B cell (primary cell): ENCODE measurements at regions not wholly inside any gene's neighbourhood (a gene's known extent, or its start where the extent isn't known, plus 50 kb on each side); places are given as distances from the start of the nearest gene placed in this dataset.
"Not testable (repeated sequence)": the region's sequence is repeated elsewhere in the genome, so short reads cannot be mapped to it uniquely, and the experiment has no call there.

Experiments
- ATAC-seq: fragments of 200-7000 bp; cut with Tn5 transposase; one replicate; pipeline ENCODE4 v1.10.0; 2021; ENCODE audit warnings: low read depth, mild to moderate bottlenecking, moderate number of reproducible peaks, moderate library complexity
- CTCF ChIA-PET: fragments of 350-600 bp; sonication (Branson Sonifier 250); formaldehyde crosslinking; loops from one replicate; lab custom pipeline; 2021; ENCODE audit warnings: antibody characterized with exemption, inconsistent platforms; lab: Charles Lee
- POLR2A ChIA-PET: fragments of 350-600 bp; sonication (Branson Sonifier 250); formaldehyde crosslinking; loops from one replicate; lab custom pipeline; 2021; ENCODE audit warnings: antibody characterized with exemption; lab: Charles Lee
- DNase-seq: peaks from one replicate; pipeline ENCODE4 v3.0.0; 2013
- H2AFZ ChIP-seq: 2 replicates; pipeline ENCODE4 v1.6.1; 2012; ENCODE audit warnings: mild to moderate bottlenecking, low read depth, low read length; ENCODE audit not compliant: insufficient read depth, poor library complexity, severe bottlenecking
- H3K27ac ChIP-seq, 2 donors: 1 replicate in 1 of 2; 2 replicates in 1 of 2; pipeline ENCODE4 v1.5.1; 2012 to 2013; ENCODE audit warnings: low read length in 2 of 2, mild to moderate bottlenecking in 2 of 2, moderate library complexity in 1 of 2
- H3K27me3 ChIP-seq, 4 experiments: fragments of 200-600 bp in 1 of 4; sonication (generic) in 1 of 4; replicated peaks in 1 of 4; 1 replicate in 2 of 4; 2 replicates in 2 of 4; pipeline versions ENCODE4 v1.6.1 to v1.7.0; 2013 to 2016; ENCODE audit warnings: low read length in 3 of 4, mild to moderate bottlenecking in 2 of 4, mixed read lengths in 1 of 4, moderate library complexity in 1 of 4; ENCODE audit not compliant: insufficient read depth in 4 of 4, control insufficient read depth in 3 of 4; ENCODE audit errors: control extremely low read depth in 1 of 4
- H3K36me3 ChIP-seq, 2 experiments: replicated peaks in 1 of 2; 1 replicate in 1 of 2; 2 replicates in 1 of 2; pipeline versions ENCODE4 v1.6.1 to v1.7.1; 2013; ENCODE audit warnings: low read length in 1 of 2; ENCODE audit not compliant: insufficient read depth in 2 of 2, control insufficient read depth in 1 of 2; ENCODE audit errors: control extremely low read depth in 1 of 2, extremely low read depth in 1 of 2
- H3K4me1 ChIP-seq, 2 donors: fragments of 200-600 bp in 1 of 2; sonication (generic) in 1 of 2; 1 replicate in 1 of 2; 2 replicates in 1 of 2; pipeline versions ENCODE4 v1.5.1 to v1.6.1; 2013 to 2017; ENCODE audit warnings: low read length in 2 of 2; ENCODE audit not compliant: control insufficient read depth in 2 of 2, insufficient read depth in 2 of 2
- H3K4me2 ChIP-seq: replicated peaks from 2 replicates; pipeline ENCODE3; 2012; ENCODE audit warnings: mild to moderate bottlenecking, low read depth, low read length; ENCODE audit not compliant: poor library complexity, severe bottlenecking
- H3K4me3 ChIP-seq, 5 experiments: fragments of 200-600 bp in 1 of 5; sonication (generic) in 1 of 5; 1 replicate in 3 of 5; 2 replicates in 2 of 5; pipeline versions ENCODE4 v1.5.1 to v1.7.0; 2011 to 2016; ENCODE audit warnings: low read length in 4 of 5, mild to moderate bottlenecking in 4 of 5, low read depth in 2 of 5, control low read depth in 1 of 5, moderate library complexity in 1 of 5; ENCODE audit not compliant: insufficient read depth in 1 of 5; ENCODE audit errors: control extremely low read depth in 1 of 5, extremely low read depth in 1 of 5
- H3K79me2 ChIP-seq: fragments of 200-600 bp; sonication (generic); one replicate; pipeline ENCODE4 v1.6.0; 2016; ENCODE audit warnings: low read length; ENCODE audit not compliant: control insufficient read depth, insufficient read depth
- H3K9ac ChIP-seq: fragments of 200-600 bp; sonication (generic); 2 replicates; pipeline ENCODE4 v1.6.1; 2017; ENCODE audit warnings: mild to moderate bottlenecking, low read length, moderate library complexity
- H3K9me3 ChIP-seq, 3 donors: one replicate each; pipeline versions ENCODE4 v1.6.1 to v1.7.1; 2013; ENCODE audit warnings: low read length in 2 of 3; ENCODE audit not compliant: control insufficient read depth in 2 of 3, insufficient read depth in 1 of 3; ENCODE audit errors: control extremely low read depth in 1 of 3
- H4K20me1 ChIP-seq: 2 replicates; pipeline ENCODE4 v1.6.0; 2012; ENCODE audit warnings: mild to moderate bottlenecking, low read length; ENCODE audit not compliant: insufficient read depth, control insufficient read depth, poor library complexity, severe bottlenecking
- H3K27ac Mint-ChIP-seq: one replicate; pipeline ENCODE4 v1.8.0; 2021; ENCODE audit warnings: mixed read lengths
- H3K27me3 Mint-ChIP-seq: one replicate; pipeline ENCODE4 v1.8.0; 2021; ENCODE audit warnings: mixed read lengths
- H3K4me1 Mint-ChIP-seq: one replicate; pipeline ENCODE4 v1.8.0; 2021; ENCODE audit warnings: mixed read lengths
- H3K4me3 Mint-ChIP-seq: one replicate; pipeline ENCODE4 v1.8.0; 2021; ENCODE audit warnings: mixed read lengths
- H3K9me3 Mint-ChIP-seq: one replicate; pipeline ENCODE4 v1.8.0; 2022; ENCODE audit warnings: mixed read lengths; ENCODE audit not compliant: insufficient read depth
- EZH2 ChIP-seq: IDR thresholded peaks from 2 replicates; pipeline ENCODE4 v1.6.1; 2012; ENCODE audit warnings: borderline replicate concordance, low read depth, mild to moderate bottlenecking, moderate library complexity, low read length; ENCODE audit not compliant: insufficient read depth, poor library complexity, severe bottlenecking
- WGBS: methylation state at CpG from one replicate; pipeline ENCODE4 v1.1.5; 2013; ENCODE audit warnings: missing lambda C conversion rate; ENCODE audit not compliant: insufficient coverage; 5-methylcytosine and 5-hydroxymethylcytosine counted together
- intact Hi-C: fragments of 100-400 bp; cut with micrococcal nuclease; formaldehyde crosslinking; loops from one replicate; pipeline ENCODE4 v1.10.0; 2022
- TF ChIP-seq, protein P1 (sequence below): fragments of 200-600 bp; IDR thresholded peaks from one replicate; pipeline ENCODE4 v1.8.0; 2022; ENCODE audit warnings: antibody characterized with exemption, mild to moderate bottlenecking

DNA sequence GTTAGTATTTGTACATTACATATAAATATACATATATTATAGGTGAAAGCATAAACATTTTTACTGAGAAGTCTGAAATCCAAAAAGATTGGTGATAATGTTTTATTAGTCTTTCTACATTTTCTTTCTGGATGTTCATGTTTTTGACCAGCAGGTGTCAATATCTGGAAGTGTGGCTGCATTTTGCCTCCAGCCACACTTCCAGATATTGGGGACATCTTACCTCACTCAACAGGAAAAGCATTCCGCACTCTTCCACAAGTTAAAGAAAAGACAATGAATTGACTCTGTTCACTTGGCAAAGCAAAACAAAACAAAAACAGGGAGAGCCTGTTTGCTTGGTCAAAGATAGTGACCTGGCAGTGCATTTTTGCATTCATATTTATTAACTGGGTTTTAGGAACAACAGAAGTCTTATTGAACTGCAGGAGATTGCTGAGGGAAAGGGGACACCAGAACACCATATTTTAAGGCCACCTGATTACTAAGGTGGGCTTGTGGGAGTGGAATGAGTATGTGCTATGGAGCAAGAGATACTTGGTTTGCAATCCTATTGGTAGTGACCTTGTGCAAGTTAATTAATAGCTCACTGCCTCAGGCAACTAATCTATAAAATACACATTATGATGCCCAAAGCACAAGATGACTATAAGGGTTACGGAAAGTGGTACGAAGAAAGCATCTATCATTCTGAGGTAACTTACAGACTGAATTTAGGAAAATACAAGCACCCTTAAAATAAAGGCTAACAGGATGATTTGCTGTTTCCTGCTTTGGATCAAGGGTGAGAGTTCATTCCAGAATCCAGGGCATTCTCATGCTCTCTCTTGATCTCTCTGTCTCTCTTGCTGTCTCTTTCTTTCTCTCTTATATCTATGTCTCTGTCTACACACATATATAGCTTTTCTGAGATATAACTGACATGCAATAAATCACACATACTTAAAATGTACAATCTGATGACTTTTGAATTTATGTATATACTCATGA is 389.9 kb upstream of the EMCN start:
- ChIA-PET POLR2A (no interaction called here), CTCF (no interaction called here)
- Mint-ChIP-seq H3K4me3 (no peak overlapping the region), H3K27me3 (no peaks in the 10 kb centered on the region), H3K4me1 (no peaks in the 10 kb centered on the region), H3K27ac (no peak overlapping the region), H3K9me3 (no peaks in the 10 kb centered on the region)
- Histone ChIP-seq H3K4me1 (no peaks in the 10 kb centered on the region), H2AFZ (no peak overlapping the region), H3K9ac (no peak overlapping the region), H3K79me2 (no peaks in the 10 kb centered on the region), H3K27ac (no peak overlapping the region), H3K27me3 (no peaks in the 10 kb centered on the region), H3K4me3 (no peak overlapping the region), H3K9me3 (no peaks in the 10 kb centered on the region), H4K20me1 (no peaks in the 10 kb centered on the region), H3K36me3 (no peaks in the 10 kb centered on the region), H3K4me2 (no peak overlapping the region)
- ATAC-seq (no peak), DNase-seq (no peak)
- WGBS = 100% methylated on average over 1 of the region's 3 CpGs
- TF ChIP-seq EZH2 = no peak
- TF ChIP-seq, protein P1, sequence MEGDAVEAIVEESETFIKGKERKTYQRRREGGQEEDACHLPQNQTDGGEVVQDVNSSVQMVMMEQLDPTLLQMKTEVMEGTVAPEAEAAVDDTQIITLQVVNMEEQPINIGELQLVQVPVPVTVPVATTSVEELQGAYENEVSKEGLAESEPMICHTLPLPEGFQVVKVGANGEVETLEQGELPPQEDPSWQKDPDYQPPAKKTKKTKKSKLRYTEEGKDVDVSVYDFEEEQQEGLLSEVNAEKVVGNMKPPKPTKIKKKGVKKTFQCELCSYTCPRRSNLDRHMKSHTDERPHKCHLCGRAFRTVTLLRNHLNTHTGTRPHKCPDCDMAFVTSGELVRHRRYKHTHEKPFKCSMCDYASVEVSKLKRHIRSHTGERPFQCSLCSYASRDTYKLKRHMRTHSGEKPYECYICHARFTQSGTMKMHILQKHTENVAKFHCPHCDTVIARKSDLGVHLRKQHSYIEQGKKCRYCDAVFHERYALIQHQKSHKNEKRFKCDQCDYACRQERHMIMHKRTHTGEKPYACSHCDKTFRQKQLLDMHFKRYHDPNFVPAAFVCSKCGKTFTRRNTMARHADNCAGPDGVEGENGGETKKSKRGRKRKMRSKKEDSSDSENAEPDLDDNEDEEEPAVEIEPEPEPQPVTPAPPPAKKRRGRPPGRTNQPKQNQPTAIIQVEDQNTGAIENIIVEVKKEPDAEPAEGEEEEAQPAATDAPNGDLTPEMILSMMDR = peak; percentile 37
- intact Hi-C loops = loop anchor here (10.0 kb wide), 2 partner anchors 813 to 1357 kb away; no protein-coding TSS in a partner anchor

DNA sequence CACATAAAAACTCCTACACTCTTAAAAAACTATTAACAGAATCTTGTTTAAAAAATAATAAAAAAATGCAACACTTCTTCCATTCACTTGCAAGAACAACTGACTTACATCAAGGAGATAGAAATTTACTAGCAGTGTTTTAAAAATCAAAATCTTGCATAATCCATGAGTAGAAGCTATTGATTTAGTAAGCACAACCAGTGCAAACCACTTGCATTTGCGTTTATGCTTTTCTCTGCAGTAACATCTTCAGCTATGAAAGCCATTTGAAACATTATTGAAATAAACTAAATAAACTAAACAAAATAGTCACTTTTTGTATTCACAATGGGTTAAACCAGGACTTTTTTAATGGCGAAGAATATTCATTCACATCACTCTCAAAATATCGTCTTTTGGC is 389.2 kb upstream of the EMCN start:
- POLR2A ChIA-PET = no interaction called here
- DNase-seq = no peak
- Histone ChIP-seq H3K4me3 (no peak overlapping the region), H3K9ac (no peak overlapping the region), H3K27me3 (no peaks in the 10 kb centered on the region), H3K4me2 (no peak overlapping the region), H2AFZ (no peak overlapping the region), H3K9me3 (no peaks in the 10 kb centered on the region), H3K27ac (no peak overlapping the region), H3K36me3 (no peaks in the 10 kb centered on the region), H4K20me1 (no peaks in the 10 kb centered on the region), H3K4me1 (no peaks in the 10 kb centered on the region), H3K79me2 (no peaks in the 10 kb centered on the region)
- intact Hi-C loops = loop anchor here (10.0 kb wide), 2 partner anchors 812 to 1358 kb away; no protein-coding TSS in a partner anchor
- Mint-ChIP-seq H3K27me3 (no peaks in the 10 kb centered on the region), H3K4me1 (no peaks in the 10 kb centered on the region), H3K27ac (no peak overlapping the region), H3K9me3 (no peaks in the 10 kb centered on the region), H3K4me3 (no peak overlapping the region)
- TF ChIP-seq, protein P1 = no peak
- no peak for TF ChIP-seq EZH2
- WGBS = no CpG with 5 or more reads among the region's 3 CpGs
- CTCF ChIA-PET = no interaction called here
- no peak for ATAC-seq

DNA sequence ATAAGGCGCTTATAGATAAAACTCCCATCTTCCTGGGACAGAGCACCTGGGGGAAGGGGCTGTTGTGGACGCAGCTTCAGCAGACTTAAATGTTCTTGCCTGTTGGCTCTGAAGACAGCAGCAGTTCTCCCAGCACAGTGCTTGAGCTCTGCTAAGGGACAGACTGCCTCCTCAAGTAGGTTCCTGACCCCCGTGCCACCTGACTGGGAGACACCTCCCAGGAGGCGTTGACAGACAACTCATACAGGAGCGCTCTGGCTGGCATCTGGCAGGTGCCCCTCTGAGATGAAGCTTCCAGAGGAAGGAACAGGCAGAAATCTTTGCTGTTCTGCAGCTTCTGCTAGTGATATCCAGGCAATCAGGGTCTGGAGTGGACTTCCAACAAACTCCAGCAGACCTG is 383.1 kb upstream of the EMCN start:
- H3K4me2 ChIP-seq, H2AFZ ChIP-seq, ATAC-seq, H3K27ac ChIP-seq, H4K20me1 ChIP-seq, H3K27me3 Mint-ChIP-seq, H3K27me3 ChIP-seq, H3K4me3 Mint-ChIP-seq, H3K4me1 ChIP-seq, H3K27ac Mint-ChIP-seq, H3K4me3 ChIP-seq, H3K79me2 ChIP-seq, DNase-seq, POLR2A ChIA-PET, H3K9ac ChIP-seq, CTCF ChIA-PET, H3K9me3 Mint-ChIP-seq, H3K9me3 ChIP-seq, H3K4me1 Mint-ChIP-seq, H3K36me3 ChIP-seq: not testable (repeated sequence)
- intact Hi-C loops = loop anchor here (10.0 kb wide), 2 partner anchors 806 to 1364 kb away; no protein-coding TSS in a partner anchor
- WGBS = 100% methylated on average over 4 of the region's 5 CpGs
